CD4-positive, alpha-beta T cell (primary cell): ENCODE measurements at regions not wholly inside any gene's neighbourhood (a gene's known extent, or its start where the extent isn't known, plus 50 kb on each side); places are given as distances from the start of the nearest gene placed in this dataset.

Source experiments
- ATAC-seq: fragments of 200-7000 bp; cut with Tn5 transposase; one replicate; pipeline ENCODE4 v1.10.0; 2022; ENCODE audit warnings: mild to moderate bottlenecking; ENCODE audit not compliant: poor library complexity
- CTCF ChIA-PET: fragments of 350-600 bp; sonication (Branson Sonifier 250); formaldehyde crosslinking; loops from one replicate; lab custom pipeline; 2021; ENCODE audit warnings: antibody characterized with exemption, inconsistent platforms; lab: Charles Lee
- POLR2A ChIA-PET: fragments of 350-600 bp; sonication (Branson Sonifier 250); formaldehyde crosslinking; loops from one replicate; lab custom pipeline; 2021; ENCODE audit warnings: antibody characterized with exemption, inconsistent platforms; lab: Charles Lee
- DNase-seq, 14 experiments: peaks; one replicate each; pipeline ENCODE4 v3.0.0-alpha.2; 2013 to 2020; ENCODE audit warnings: mixed read lengths in 2 of 14
- H3K27ac ChIP-seq, 2 donors: one replicate each; pipeline versions ENCODE4 v1.5.1 to v1.7.0; 2013; ENCODE audit warnings: low read length in 2 of 2, low read depth in 1 of 2, mild to moderate bottlenecking in 1 of 2
- H3K27me3 ChIP-seq, 2 experiments: 1 replicate in 1 of 2; 2 replicates in 1 of 2; pipeline versions ENCODE4 v1.6.1 to v1.7.0; 2013; ENCODE audit warnings: low read length in 2 of 2, control low read depth in 1 of 2, mild to moderate bottlenecking in 1 of 2, moderate library complexity in 1 of 2; ENCODE audit not compliant: insufficient read depth in 2 of 2, control insufficient read depth in 1 of 2
- H3K36me3 ChIP-seq: one replicate; pipeline ENCODE4 v1.6.1; 2013; ENCODE audit warnings: low read length, control low read depth; ENCODE audit not compliant: insufficient read depth
- H3K4me1 ChIP-seq: one replicate; pipeline ENCODE4 v1.6.1; 2013; ENCODE audit warnings: low read length, control low read depth; ENCODE audit not compliant: insufficient read depth
- H3K4me3 ChIP-seq: one replicate; pipeline ENCODE4 v1.5.1; 2013; ENCODE audit warnings: mild to moderate bottlenecking, low read length, moderate library complexity
- H3K9me3 ChIP-seq, 2 experiments: 1 replicate in 1 of 2; 2 replicates in 1 of 2; pipeline versions ENCODE4 v1.6.1 to v1.7.0; 2013; ENCODE audit warnings: low read length in 2 of 2, mild to moderate bottlenecking in 2 of 2, control low read depth in 1 of 2, moderate library complexity in 1 of 2; ENCODE audit not compliant: control insufficient read depth in 1 of 2, insufficient read depth in 1 of 2
- H3K27ac Mint-ChIP-seq: one replicate; pipeline ENCODE4 v1.8.0; 2020; ENCODE audit warnings: mixed read lengths
- H3K27me3 Mint-ChIP-seq: one replicate; pipeline ENCODE4 v1.8.0; 2021; ENCODE audit warnings: mixed read lengths
- H3K36me3 Mint-ChIP-seq: one replicate; pipeline ENCODE4 v1.8.0; 2021; ENCODE audit warnings: low read depth, mixed read lengths
- H3K4me1 Mint-ChIP-seq: one replicate; pipeline ENCODE4 v1.8.0; 2021; ENCODE audit warnings: low read depth, mixed read lengths
- H3K4me3 Mint-ChIP-seq: one replicate; pipeline ENCODE4 v1.8.0; 2020; ENCODE audit warnings: mild to moderate bottlenecking, mixed read lengths
- H3K9me3 Mint-ChIP-seq: one replicate; pipeline ENCODE4 v1.8.0; 2020; ENCODE audit warnings: mixed read lengths
- CTCF ChIP-seq: fragments of 200-600 bp; IDR thresholded peaks from one replicate; pipeline ENCODE4 v1.8.0; 2022; ENCODE audit warnings: antibody characterized with exemption, mild to moderate bottlenecking
- intact Hi-C, 2 experiments: fragments of 100-400 bp; cut with DNase I in 1 of 2; cut with micrococcal nuclease in 1 of 2; formaldehyde crosslinking; loops; one replicate each; pipeline versions ENCODE4 v1.15.1 to v1.9.0; 2023 to 2025; cut with DNase I, micrococcal nuclease

- H3K27me3 Mint-ChIP-seq, result no peaks in the 10 kb centered on the region
- Histone ChIP-seq H3K36me3 (no peaks in the 10 kb centered on the region), H3K4me1 (no peaks in the 10 kb centered on the region), H3K27me3 (no peaks in the 10 kb centered on the region), H3K27ac (no peak overlapping the region), H3K4me3 (no peak overlapping the region), H3K9me3 (peaks cover 0 to 14% of the 10 kb centered on the region in 2 experiments)
- peaks cover 18% of the 10 kb centered on the region for H3K9me3 Mint-ChIP-seq
- ATAC-seq (no peak), DNase-seq (no peak)
- CTCF ChIA-PET, result no interaction called here
- H3K4me3 Mint-ChIP-seq, result no peak overlapping the region
- intact Hi-C loops, result loop anchor here in 1 of 2 experiments (5.0 kb wide), 1 partner anchor 52 kb away; no protein-coding TSS in a partner anchor
- no peaks in the 10 kb centered on the region for H3K36me3 Mint-ChIP-seq
- H3K4me1 Mint-ChIP-seq, result no peaks in the 10 kb centered on the region
- TF ChIP-seq CTCF, result no peak
- H3K27ac Mint-ChIP-seq, result no peak overlapping the region
- POLR2A ChIA-PET, result no interaction called here
These were observed 490.5 kb upstream of the ANKRD30A start for GRCh38 chr10:36634916-36635315.

GRCh38 chr10:36630267-36630666 lies 495.1 kb upstream of the ANKRD30A start:
- CTCF ChIA-PET, result no interaction called here
- Histone ChIP-seq H3K4me3 (no peak overlapping the region), H3K9me3 (peaks cover 0 to 12% of the 10 kb centered on the region in 2 experiments), H3K27ac (no peak overlapping the region), H3K36me3 (no peaks in the 10 kb centered on the region), H3K27me3 (no peaks in the 10 kb centered on the region), H3K4me1 (no peaks in the 10 kb centered on the region)
- ATAC-seq (no peak), DNase-seq (no peak)
- no peaks in the 10 kb centered on the region for H3K36me3 Mint-ChIP-seq
- TF ChIP-seq CTCF, result no peak
- no peak overlapping the region for H3K27ac Mint-ChIP-seq
- intact Hi-C loops, result no loop called here
- peaks cover 12% of the 10 kb centered on the region for H3K9me3 Mint-ChIP-seq
- H3K4me1 Mint-ChIP-seq, result no peaks in the 10 kb centered on the region
- POLR2A ChIA-PET, result no interaction called here
- no peak overlapping the region for H3K4me3 Mint-ChIP-seq
- no peaks in the 10 kb centered on the region for H3K27me3 Mint-ChIP-seq

GRCh38 chr10:36629476-36629875 lies 495.9 kb upstream of the ANKRD30A start:
- no peaks in the 10 kb centered on the region for H3K27me3 ChIP-seq
- peaks cover 11% of the 10 kb centered on the region for H3K9me3 Mint-ChIP-seq
- H3K4me1 Mint-ChIP-seq, result no peaks in the 10 kb centered on the region
- no peak overlapping the region for H3K27ac ChIP-seq
- H3K36me3 Mint-ChIP-seq, result no peaks in the 10 kb centered on the region
- no peaks in the 10 kb centered on the region for H3K4me1 ChIP-seq
- peaks cover 0 to 12% of the 10 kb centered on the region in 2 experiments for H3K9me3 ChIP-seq
- no peaks in the 10 kb centered on the region for H3K27me3 Mint-ChIP-seq
- ATAC-seq (no peak), DNase-seq (no peak)
- H3K4me3 ChIP-seq, result no peak overlapping the region
- no peak overlapping the region for H3K27ac Mint-ChIP-seq
- intact Hi-C loops, result no loop called here
- no peaks in the 10 kb centered on the region for H3K36me3 ChIP-seq
- ChIA-PET CTCF (no interaction called here), POLR2A (no interaction called here)
- no peak overlapping the region for H3K4me3 Mint-ChIP-seq
- TF ChIP-seq CTCF, result no peak
